Keratinocyte (primary cell): ENCODE measurements at regions not wholly inside any gene's neighbourhood (a gene's known extent, or its start where the extent isn't known, plus 50 kb on each side); places are given as distances from the start of the nearest gene placed in this dataset.

Source experiments
- DNase-seq: peaks from one replicate; pipeline ENCODE4 v3.0.0-alpha.2; 2011; ENCODE audit warnings: low read depth, missing footprints, low spot score
- FAIRE-seq: peaks from 2 replicates; lab custom pipeline; 2011; peaks lifted over from hg19 to GRCh38; lab: Jason Lieb, UNC
- H2AFZ ChIP-seq: 2 replicates; pipeline ENCODE4 v1.6.0; 2012; ENCODE audit warnings: low read length, control low read depth, inconsistent platforms; ENCODE audit not compliant: control insufficient read depth
- H3K27ac ChIP-seq: 2 replicates; pipeline ENCODE4 v1.5.1; 2011; ENCODE audit warnings: low read length; ENCODE audit not compliant: control insufficient read depth, insufficient read depth
- H3K27me3 ChIP-seq: 3 replicates; pipeline ENCODE4 v1.6.0; 2011; ENCODE audit warnings: low read length; ENCODE audit not compliant: control insufficient read depth, insufficient read depth; ENCODE audit errors: extremely low read depth
- H3K36me3 ChIP-seq, 2 experiments: 2 replicates in 1 of 2; 3 replicates in 1 of 2; pipeline ENCODE4 v1.5.1; 2011; ENCODE audit warnings: low read length in 2 of 2, mild to moderate bottlenecking in 1 of 2; ENCODE audit not compliant: control insufficient read depth in 2 of 2, insufficient read depth in 2 of 2; ENCODE audit errors: extremely low read depth in 1 of 2
- H3K4me1 ChIP-seq: 3 replicates; pipeline ENCODE4 v1.5.1; 2011; ENCODE audit warnings: low read length; ENCODE audit not compliant: control insufficient read depth, insufficient read depth; ENCODE audit errors: extremely low read depth
- H3K4me2 ChIP-seq: 3 replicates; pipeline ENCODE4 v1.6.0; 2011; ENCODE audit warnings: low read depth, low read length; ENCODE audit not compliant: control insufficient read depth, insufficient read depth; ENCODE audit errors: extremely low read depth
- H3K4me3 ChIP-seq, 3 experiments: fragments of 200-600 bp in 1 of 3; sonication (generic) in 1 of 3; 2 replicates in 2 of 3; 3 replicates in 1 of 3; pipeline ENCODE4 v1.5.1; 2011 to 2016; ENCODE audit warnings: low read length in 3 of 3, mild to moderate bottlenecking in 3 of 3, control low read depth in 2 of 3, inconsistent platforms in 1 of 3, low read depth in 1 of 3, mixed read lengths in 1 of 3, mixed run types in 1 of 3, moderate library complexity in 1 of 3; ENCODE audit not compliant: control insufficient read depth in 2 of 3, insufficient read depth in 2 of 3; ENCODE audit errors: extremely low read depth in 1 of 3
- H3K79me2 ChIP-seq: 2 replicates; pipeline ENCODE4 v1.6.0; 2012; ENCODE audit warnings: low read length; ENCODE audit not compliant: control insufficient read depth, insufficient read depth
- H3K9ac ChIP-seq: 3 replicates; pipeline ENCODE4 v1.6.0; 2011; ENCODE audit warnings: low read length; ENCODE audit not compliant: control insufficient read depth, insufficient read depth; ENCODE audit errors: extremely low read depth
- H3K9me1 ChIP-seq: 3 replicates; pipeline ENCODE4 v1.6.0; 2011; ENCODE audit warnings: low read length; ENCODE audit not compliant: control insufficient read depth, insufficient read depth; ENCODE audit errors: extremely low read depth
- H3K9me3 ChIP-seq: 2 replicates; pipeline ENCODE4 v1.5.1; 2012; ENCODE audit warnings: low read depth, low read length; ENCODE audit not compliant: control insufficient read depth
- H4K20me1 ChIP-seq: 3 replicates; pipeline ENCODE4 v1.6.0; 2011; ENCODE audit warnings: low read length; ENCODE audit not compliant: control insufficient read depth, insufficient read depth; ENCODE audit errors: extremely low read depth
- CTCF ChIP-seq, 3 experiments: IDR thresholded peaks in 1 of 3; conservative IDR thresholded peaks in 1 of 3; optimal IDR thresholded peaks in 1 of 3; 2 replicates in 2 of 3; 3 replicates in 1 of 3; pipeline versions ENCODE3 to v1.5.1; 2011; ENCODE audit warnings: low read length in 3 of 3, mild to moderate bottlenecking in 3 of 3, moderate library complexity in 2 of 3, control low read depth in 1 of 3, inconsistent platforms in 1 of 3; ENCODE audit not compliant: insufficient read depth in 2 of 3; ENCODE audit errors: extremely low read depth in 1 of 3
- EZH2 ChIP-seq: IDR thresholded peaks from one replicate; pipeline ENCODE4 v1.6.1; 2012; ENCODE audit warnings: inconsistent platforms, mild to moderate bottlenecking, low read length, moderate library complexity
- dilution Hi-C: fragments of 300-500 bp; cut with MboI; formaldehyde crosslinking; loops from one replicate; pipeline ENCODE4 v1.7.0; 2020; ENCODE audit warnings: low sequenced_read_pairs; ENCODE audit not compliant: extremely low pct_ligation_motif_present

- FAIRE-seq (no peak), DNase-seq (no peak)
- Histone ChIP-seq H3K27ac (no peak overlapping the region), H3K79me2 (no peaks in the 10 kb centered on the region), H3K9ac (no peak overlapping the region), H3K9me1 (no peaks in the 10 kb centered on the region), H3K9me3 (no peaks in the 10 kb centered on the region), H4K20me1 (no peaks in the 10 kb centered on the region), H3K4me1 (no peaks in the 10 kb centered on the region), H3K4me2 (no peak overlapping the region), H3K36me3 (no peaks in the 10 kb centered on the region), H3K4me3 (no peak overlapping the region), H3K27me3 (no peaks in the 10 kb centered on the region), H2AFZ (no peak overlapping the region)
- TF ChIP-seq EZH2: no peak
- TF ChIP-seq CTCF (optimal IDR thresholded peaks at IDR 0.05 in 1 of 3, IDR thresholded peaks at IDR 0.05 in 1 of 3, conservative IDR thresholded peaks at IDR 0.05 in 1 of 3; ENCODE audit: extremely low read depth in 1 of 3, insufficient read depth in 2 of 3, low read length in 3 of 3): no peak
- dilution Hi-C loops: no loop called here
These were observed 164.5 kb downstream of the IRS1 start for GRCh38 chr2:226634943-226635604.

GRCh38 chr2:226631671-226632070 lies 167.9 kb downstream of the IRS1 start:
- Histone ChIP-seq H3K79me2 (no peaks in the 10 kb centered on the region), H3K27ac (no peak overlapping the region), H3K4me2 (no peak overlapping the region), H3K9me1 (no peaks in the 10 kb centered on the region), H2AFZ (no peak overlapping the region), H3K9ac (no peak overlapping the region), H3K4me1 (no peaks in the 10 kb centered on the region), H3K36me3 (no peaks in the 10 kb centered on the region), H3K9me3 (no peaks in the 10 kb centered on the region), H3K4me3 (no peak overlapping the region), H4K20me1 (no peaks in the 10 kb centered on the region), H3K27me3 (no peaks in the 10 kb centered on the region)
- no peak for FAIRE-seq
- DNase-seq: no peak
- dilution Hi-C loops: no loop called here
- no peak for TF ChIP-seq EZH2
- TF ChIP-seq CTCF (optimal IDR thresholded peaks at IDR 0.05 in 1 of 3, IDR thresholded peaks at IDR 0.05 in 1 of 3, conservative IDR thresholded peaks at IDR 0.05 in 1 of 3; ENCODE audit: extremely low read depth in 1 of 3, insufficient read depth in 2 of 3, low read length in 3 of 3): no peak
